IPS-NIHi11 (cell line): ENCODE measurements at regions not wholly inside any gene's neighbourhood (a gene's known extent, or its start where the extent isn't known, plus 50 kb on each side); places are given as distances from the start of the nearest gene placed in this dataset.

ENCODE experiments used
- DNase-seq: peaks from one replicate; pipeline ENCODE4 v3.0.0; 2012; ENCODE audit warnings: mixed read lengths, low spot score

DNA sequence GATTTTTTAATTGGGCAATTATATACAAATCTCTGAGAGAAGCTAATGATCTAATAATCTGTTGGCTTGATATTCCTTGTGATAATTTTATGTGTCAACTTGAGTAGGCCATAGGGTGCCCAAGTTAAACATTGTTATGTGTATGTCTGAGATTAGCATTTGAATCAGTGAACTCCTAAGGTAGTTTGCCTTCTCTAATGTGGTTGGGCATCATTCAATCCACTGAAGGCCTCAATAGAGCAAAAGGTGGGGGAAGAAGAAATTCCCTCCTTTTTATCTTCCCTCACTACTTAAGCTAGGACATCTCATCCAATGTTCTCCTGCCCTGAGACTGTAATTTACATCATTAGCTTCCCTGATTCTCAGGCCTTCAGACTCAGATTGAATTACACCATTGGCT is 394.5 kb downstream of the LMO4 start:
- peak; percentile 58 for DNase-seq

- DNase-seq: no peak
These were observed 399.5 kb downstream of the LMO4 start for GRCh38 chr1:87728169-87728568.

DNA sequence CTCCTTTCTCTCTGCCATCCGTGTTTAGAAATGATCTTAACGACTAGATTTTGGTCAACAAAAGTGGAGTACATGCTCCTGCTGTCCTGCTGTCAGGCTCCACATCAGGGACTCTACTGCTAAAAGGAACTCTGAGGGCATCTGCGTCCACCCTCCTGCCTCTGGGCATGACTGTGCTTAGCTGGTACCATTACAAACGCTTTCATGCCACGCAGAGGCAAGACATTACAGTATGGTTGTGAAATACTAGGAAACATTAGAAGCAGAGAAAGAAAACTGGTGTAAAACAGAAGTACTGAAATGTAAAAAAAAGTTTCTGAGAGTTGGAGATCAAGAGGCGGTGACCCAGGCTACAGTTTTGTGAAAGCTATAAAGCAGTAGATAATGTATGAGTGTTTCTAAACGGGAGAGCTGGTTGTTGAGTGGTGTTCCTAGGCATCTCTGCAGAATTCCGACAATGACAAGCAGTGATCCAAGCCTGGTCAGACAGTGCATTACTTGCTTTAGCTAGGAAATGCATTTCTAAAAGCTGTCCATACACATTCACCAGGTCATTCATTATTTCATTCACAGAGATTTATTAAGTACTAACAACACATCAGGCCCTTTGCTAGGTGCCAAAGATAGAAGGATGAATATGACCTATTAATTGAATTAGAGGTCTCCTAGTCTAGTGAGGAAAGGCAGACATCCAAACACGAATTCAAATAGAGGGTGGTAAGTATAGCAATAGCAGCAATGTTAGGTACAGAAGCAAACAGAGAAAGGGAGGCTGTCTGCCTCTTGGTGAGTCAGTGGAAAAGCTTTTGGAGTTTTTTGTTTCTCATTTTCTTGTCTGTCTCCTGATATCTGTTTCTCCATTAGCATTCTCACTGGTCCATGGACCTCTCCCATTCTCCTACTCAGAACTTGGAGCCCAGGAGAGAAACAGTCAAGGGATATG is 401.9 kb downstream of the LMO4 start:
- no peak for DNase-seq

- no peak for DNase-seq
These were observed 404.7 kb downstream of the LMO4 start for GRCh38 chr1:87733386-87733785.

DNA sequence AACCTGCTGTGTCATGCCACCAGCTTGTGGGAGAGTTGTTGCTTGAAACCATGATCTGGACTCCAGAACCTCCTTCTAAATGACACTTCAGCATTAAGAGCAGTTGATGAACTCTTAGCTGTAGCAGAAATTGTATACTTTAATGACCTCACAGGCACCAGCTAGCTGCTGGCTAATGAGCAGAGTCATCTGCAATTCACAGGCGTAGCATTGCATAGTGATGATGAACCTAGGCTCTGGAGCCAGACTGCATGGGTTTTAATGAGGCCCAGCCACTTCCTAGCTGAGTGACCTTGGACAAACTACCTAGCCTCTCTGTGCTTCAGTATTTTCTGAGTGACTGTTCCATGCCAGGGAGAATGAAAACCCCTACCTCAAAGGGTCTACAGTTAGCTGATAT is 407.1 kb downstream of the LMO4 start:
- no peak for DNase-seq

GRCh38 chr1:87739141-87739540 is 410.5 kb downstream of the LMO4 start:
- DNase-seq: no peak

- DNase-seq: no peak
These were observed 411.0 kb downstream of the LMO4 start for GRCh38 chr1:87739704-87740103.

DNA sequence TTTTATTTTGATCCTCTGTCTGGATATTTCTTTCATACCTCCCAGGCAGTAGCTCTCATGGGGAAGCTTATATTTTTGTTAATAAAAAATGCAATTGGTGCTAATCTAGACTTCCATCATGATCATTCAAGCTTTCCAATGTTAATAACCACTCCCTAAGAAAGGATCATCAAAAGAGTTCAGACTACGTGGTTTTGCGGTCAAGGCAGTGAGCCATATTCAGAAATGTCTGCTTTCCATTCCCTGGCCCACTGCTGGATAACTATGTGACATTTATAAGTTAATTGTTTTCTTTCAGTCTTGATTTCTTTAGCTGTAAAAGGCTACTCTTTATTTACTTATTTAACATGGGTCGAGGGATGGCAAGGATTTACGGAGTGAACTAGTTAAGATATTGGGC is 414.6 kb downstream of the LMO4 start:
- no peak for DNase-seq

DNA sequence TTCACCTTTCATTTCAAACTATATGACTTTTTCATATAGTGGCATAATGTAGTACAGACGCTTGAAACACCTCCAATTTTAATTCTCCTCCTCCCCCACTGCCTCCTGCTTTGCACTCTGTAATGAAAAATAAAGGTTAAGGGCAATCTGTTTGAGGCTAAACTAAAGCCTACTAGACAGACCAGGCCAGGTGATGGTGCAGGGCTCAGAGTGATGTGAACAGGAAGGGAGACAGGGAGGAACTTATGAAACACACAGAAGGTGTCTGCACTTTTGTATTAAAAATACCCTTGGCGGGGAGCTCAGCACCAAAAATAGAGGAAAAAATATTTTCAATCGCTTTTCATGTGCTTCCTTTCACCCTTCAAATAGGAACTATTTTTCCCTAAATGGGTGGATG is 415.4 kb downstream of the LMO4 start:
- DNase-seq: no peak

DNA sequence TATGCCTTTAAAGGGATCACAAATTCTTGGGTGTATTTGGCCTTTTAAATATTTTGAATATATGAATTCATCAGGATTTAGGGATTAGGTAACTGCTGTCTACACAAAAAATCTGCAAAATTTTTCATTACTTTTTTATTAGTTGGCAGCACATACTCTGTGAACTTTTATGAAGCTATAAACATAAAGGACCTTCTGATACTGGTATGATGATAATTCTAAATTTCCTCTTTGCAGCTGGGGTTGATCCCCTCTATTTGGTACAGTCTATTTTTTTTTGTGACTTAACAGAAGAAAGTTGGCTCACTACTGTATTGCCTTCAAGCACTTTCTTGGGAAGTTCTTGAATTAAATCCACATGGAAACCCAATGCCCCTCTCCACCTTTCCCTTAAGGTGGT is 416.1 kb downstream of the LMO4 start:
- no peak for DNase-seq

DNA sequence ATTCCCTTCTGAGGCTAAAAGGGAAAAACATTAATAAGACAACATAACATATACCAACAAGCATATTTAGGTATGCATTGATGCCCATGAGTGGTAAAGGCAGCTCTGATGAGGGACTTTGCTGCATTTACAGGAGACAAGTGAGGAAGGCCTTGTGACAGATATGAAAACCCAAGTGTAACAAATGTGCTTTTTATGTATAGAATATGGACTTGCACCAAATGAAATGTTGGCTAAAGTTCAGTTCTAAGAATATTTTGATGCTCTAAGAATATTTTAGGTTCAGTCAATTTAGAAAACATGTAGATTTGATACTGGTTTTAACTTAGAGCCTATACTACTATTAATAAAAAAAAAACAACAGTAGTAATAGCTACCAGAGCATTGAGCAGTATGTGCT is 424.7 kb downstream of the LMO4 start:
- DNase-seq: no peak

DNA sequence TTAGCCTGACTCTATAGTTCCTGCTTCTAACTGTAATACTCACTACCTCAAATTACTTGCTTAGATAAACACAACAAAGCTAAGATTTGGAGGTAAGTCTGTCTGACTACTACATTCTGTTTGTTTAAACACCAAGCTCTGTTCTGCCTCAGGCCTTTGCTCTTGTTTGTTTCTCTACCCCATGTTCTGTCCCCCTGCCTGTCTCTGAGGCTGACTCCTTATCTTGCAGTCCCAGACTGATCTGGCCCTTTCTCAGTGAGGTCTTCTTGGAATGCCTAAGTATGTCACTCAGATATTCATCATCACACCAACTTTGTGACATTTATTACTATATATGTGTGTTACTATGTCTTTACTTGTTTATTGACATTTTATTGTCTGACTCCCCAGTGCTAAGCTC is 425.5 kb downstream of the LMO4 start:
- DNase-seq: no peak

- no peak for DNase-seq
These were observed 429.0 kb downstream of the LMO4 start for GRCh38 chr1:87757676-87758075.

DNA sequence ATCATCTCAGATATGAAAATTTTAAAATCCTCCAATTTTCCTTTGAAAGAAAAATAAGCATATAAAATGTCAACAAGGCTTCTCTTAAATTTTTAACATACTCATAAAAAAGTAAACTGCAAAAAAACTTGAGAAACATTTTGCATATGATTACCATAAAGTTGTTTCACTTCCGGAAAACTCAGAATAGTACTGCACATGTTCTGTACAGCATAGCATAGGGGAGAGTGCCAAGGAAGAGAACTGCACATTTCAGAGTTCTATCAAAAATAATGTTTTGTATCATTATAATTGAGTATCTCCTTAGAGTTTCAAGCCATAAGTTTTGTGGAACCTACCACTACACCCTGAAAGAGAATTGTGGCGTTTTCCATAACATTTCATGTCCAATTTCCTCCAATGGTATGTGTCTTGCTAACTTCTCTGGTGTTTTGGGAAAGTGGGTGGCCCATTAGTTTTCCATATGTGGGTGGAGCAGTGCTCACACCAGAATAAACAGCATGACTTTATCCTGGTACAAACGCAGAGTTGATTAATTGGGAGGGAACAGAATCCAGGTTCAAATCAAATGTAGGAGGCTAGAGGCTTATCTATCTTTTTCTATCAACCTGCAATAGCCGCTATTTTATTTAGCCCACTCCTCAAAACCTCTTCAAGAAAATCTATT is 430.9 kb downstream of the LMO4 start:
- DNase-seq: no peak

DNA sequence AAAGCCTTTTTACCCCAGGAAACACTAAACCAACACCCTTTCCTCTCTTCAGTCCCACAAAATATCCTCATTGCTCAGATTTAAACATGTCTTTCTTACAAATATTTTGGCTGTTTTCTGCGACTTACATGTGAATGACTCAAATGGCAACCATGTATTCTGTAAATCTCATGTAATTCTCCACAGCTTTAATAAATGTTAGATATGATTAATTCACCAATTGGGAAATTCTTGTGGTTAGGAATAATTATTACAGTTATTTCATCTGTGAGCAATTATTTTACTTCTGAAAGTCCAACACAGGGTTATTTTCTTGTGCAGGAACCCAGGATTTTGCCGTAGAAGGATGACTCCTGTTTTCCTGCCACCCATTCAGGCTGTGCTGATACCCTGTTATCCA is 431.5 kb downstream of the LMO4 start:
- DNase-seq: no peak

GRCh38 chr1:87760654-87761053 is 432.0 kb downstream of the LMO4 start:
- no peak for DNase-seq

- DNase-seq: no peak
These were observed 434.8 kb downstream of the LMO4 start for GRCh38 chr1:87763483-87763882.

DNA sequence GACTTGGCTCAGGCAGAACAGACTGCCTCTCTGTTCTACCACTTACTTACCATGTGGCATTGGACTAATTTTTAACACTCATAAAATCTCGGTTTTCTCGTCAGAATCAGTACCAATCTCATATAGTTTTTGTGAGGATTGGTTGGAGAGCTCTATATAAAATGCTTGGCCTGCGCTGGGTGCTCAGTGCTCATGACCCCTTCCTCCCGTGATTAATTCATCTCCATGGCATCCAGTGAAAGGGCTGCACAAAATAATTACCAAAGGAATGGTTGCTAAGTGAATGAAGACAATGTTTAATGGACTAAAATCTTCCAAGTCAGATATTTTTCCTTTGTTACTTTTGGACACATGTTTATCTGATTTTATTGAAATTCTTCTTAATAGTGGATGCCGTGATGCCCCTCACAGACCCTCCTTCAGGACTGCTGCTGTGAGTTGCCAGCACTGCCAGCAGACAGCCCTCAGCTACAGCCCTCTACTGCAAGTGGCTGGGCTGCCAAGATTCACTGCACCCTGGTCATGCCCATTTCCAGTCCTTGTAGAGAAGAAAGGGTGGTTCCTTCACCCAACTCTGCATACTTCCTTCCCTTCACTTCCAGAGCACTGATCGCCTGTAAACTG is 436.5 kb downstream of the LMO4 start:
- no peak for DNase-seq

DNA sequence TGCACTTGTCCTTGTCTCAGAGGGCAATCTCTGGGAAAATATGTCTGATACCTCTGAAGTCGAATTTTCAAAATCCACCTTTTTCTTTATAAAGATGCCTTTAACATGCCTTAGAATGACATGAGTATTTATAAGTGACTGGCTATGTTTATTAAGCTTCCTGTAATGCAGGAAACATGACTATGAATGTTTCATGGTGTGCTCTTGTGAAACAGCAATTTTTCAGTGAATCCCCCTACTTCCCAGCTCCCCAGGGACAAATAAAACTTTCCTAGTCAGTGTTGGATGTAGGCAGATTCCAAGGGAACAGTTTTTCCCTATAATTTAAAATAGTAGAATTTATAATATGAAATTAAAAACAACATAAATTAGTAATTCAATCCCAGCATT is 437.0 kb downstream of the LMO4 start:
- DNase-seq: no peak

DNA sequence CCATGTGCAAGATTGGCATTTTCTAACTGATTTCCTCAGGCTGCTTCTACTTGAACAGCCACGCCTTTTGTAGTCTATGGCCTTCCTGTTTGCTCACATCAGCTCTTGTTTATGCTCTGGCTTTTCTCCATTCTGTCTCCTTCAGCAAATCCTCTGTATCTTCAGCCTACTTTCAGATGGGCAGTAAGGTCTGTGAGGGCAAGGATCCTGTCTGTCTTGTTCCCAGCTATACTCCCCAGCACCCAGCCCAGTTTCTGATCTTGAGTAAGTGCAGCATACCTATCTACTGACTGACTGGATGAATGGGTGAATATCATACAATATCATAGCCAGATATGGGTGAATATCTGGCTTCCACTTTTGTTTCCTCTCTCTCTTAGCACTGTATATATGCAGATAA is 438.1 kb downstream of the LMO4 start:
- no peak for DNase-seq

DNA sequence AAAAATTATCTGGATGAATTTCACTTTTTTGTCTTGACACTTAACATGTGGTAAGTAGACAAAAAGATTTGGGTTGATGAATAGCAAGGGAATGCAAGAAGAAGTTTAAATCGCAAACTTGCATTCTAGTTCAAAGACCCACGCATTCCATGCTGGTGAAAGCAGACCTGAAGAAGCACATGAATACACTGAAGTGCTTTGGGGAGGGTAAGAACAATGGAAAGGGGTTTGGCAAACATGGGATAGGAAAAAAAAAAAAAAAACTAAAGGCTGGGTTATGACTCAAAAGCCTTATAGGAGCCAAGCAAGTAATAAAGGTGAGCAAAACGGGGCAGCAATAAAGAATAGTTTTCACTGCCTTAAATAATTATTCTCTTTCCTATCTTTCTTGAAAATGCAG is 450.2 kb downstream of the LMO4 start:
- DNase-seq: no peak

GRCh38 chr1:87781554-87781953 is 452.9 kb downstream of the LMO4 start:
- no peak for DNase-seq

- DNase-seq: no peak
These were observed 454.6 kb downstream of the LMO4 start for GRCh38 chr1:87783315-87783714.
